GM12874 (cell line): ENCODE measurements at regions not wholly inside any gene's neighbourhood (a gene's known extent, or its start where the extent isn't known, plus 50 kb on each side); places are given as distances from the start of the nearest gene placed in this dataset.

Source experiments
- CTCF ChIP-seq: IDR thresholded peaks from 2 replicates; pipeline ENCODE4 v1.5.1; 2011; ENCODE audit warnings: low read depth, mild to moderate bottlenecking, control low read depth, low read length, moderate library complexity; ENCODE audit not compliant: insufficient read depth

GRCh38 chr5:92492908-92493307 lies 1088.1 kb downstream of the NR2F1-AS1 start:
- TF ChIP-seq CTCF: no peak

GRCh38 chr5:92484484-92484883 lies 1096.5 kb downstream of the NR2F1-AS1 start:
- TF ChIP-seq CTCF: no peak

- TF ChIP-seq CTCF: no peak
Measured at GRCh38 chr5:92472981-92473566, 1090.0 kb upstream of the ARRDC3 start.

GRCh38 chr5:92471861-92472260 lies 1088.7 kb upstream of the ARRDC3 start:
- TF ChIP-seq CTCF: no peak

GRCh38 chr5:92470770-92471169 lies 1087.7 kb upstream of the ARRDC3 start:
- peak; percentile 34; the same call in 1 of the 2 replicates for TF ChIP-seq CTCF

GRCh38 chr5:92468295-92468694 lies 1085.2 kb upstream of the ARRDC3 start:
- TF ChIP-seq CTCF: no peak

- no peak for TF ChIP-seq CTCF
Measured at GRCh38 chr5:92467695-92468094, 1084.6 kb upstream of the ARRDC3 start.
